ENCODE measurements at regions not wholly inside any gene's neighbourhood (a gene's known extent, or its start where the extent isn't known, plus 50 kb on each side); places are given as distances from the start of the nearest gene placed in this dataset.

DNA sequence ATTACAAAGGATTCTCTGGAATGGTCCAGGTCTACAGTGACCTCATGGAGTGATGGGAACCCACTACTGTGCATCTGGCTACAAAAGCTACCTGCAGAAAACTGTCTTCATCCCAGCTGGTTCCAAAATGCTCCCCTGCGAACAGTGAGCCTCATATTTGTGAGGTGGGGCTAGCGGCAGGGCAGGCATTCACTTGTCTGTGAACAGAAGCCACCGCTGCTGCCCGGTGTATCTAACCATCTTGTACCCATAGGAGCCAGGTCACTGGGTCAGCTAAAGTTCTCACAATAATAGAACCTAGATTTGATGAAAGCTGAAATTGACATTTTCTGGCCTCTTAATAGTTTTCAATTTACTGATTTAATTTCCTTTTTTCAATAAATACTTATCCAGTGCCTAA lies 150.7 kb downstream of the KLF13 start:
- peaks cover 25% of the 10 kb centered on the region for H3K4me1 Mint-ChIP-seq
- ATAC-seq (ENCODE audit: low read depth): no peak

More for the DNA sequence above, 150.7 kb downstream of the KLF13 start:
- Histone ChIP-seq H3K4me3 (ENCODE audit: control extremely low read depth in 1 of 5, extremely low read depth in 1 of 5, insufficient read depth in 1 of 5, low read depth in 2 of 5, low read length in 4 of 5) (no peak overlapping the region), H3K4me1 (ENCODE audit: control insufficient read depth in 2 of 2, insufficient read depth in 2 of 2, low read length in 2 of 2) (peaks cover 26% of the 10 kb centered on the region in 2 donors), H3K4me2 (replicated peaks; ENCODE audit: low read depth, low read length, poor library complexity, severe bottlenecking) (no peak overlapping the region), H2AFZ (ENCODE audit: insufficient read depth, low read depth, low read length, poor library complexity, severe bottlenecking) (no peak overlapping the region), H3K27me3 (replicated peaks in 1 of 4; ENCODE audit: control extremely low read depth in 1 of 4, control insufficient read depth in 3 of 4, insufficient read depth in 4 of 4, low read length in 3 of 4) (peaks cover 0 to 8% (median 7%) of the 10 kb centered on the region in 4 experiments), H3K36me3 (replicated peaks in 1 of 2; ENCODE audit: control extremely low read depth in 1 of 2, control insufficient read depth in 1 of 2, extremely low read depth in 1 of 2, insufficient read depth in 2 of 2, low read length in 1 of 2) (no peaks in the 10 kb centered on the region), H3K9ac (ENCODE audit: low read length) (no peak overlapping the region), H3K27ac (ENCODE audit: low read length in 2 of 2) (no peak overlapping the region), H3K79me2 (ENCODE audit: control insufficient read depth, insufficient read depth, low read length) (no peaks in the 10 kb centered on the region), H3K9me3 (ENCODE audit: control extremely low read depth in 1 of 3, control insufficient read depth in 2 of 3, insufficient read depth in 1 of 3, low read length in 2 of 3) (peaks cover 0 to 3% (median 0%) of the 10 kb centered on the region in 3 donors), H4K20me1 (ENCODE audit: control insufficient read depth, insufficient read depth, low read length, poor library complexity, severe bottlenecking) (no peaks in the 10 kb centered on the region)
- no peak overlapping the region for H3K27ac Mint-ChIP-seq
- TF ChIP-seq EZH2 (IDR thresholded peaks at IDR 0.05; ENCODE audit: borderline replicate concordance, insufficient read depth, low read depth, low read length, poor library complexity, severe bottlenecking): no peak
- TF ChIP-seq, protein P1, sequence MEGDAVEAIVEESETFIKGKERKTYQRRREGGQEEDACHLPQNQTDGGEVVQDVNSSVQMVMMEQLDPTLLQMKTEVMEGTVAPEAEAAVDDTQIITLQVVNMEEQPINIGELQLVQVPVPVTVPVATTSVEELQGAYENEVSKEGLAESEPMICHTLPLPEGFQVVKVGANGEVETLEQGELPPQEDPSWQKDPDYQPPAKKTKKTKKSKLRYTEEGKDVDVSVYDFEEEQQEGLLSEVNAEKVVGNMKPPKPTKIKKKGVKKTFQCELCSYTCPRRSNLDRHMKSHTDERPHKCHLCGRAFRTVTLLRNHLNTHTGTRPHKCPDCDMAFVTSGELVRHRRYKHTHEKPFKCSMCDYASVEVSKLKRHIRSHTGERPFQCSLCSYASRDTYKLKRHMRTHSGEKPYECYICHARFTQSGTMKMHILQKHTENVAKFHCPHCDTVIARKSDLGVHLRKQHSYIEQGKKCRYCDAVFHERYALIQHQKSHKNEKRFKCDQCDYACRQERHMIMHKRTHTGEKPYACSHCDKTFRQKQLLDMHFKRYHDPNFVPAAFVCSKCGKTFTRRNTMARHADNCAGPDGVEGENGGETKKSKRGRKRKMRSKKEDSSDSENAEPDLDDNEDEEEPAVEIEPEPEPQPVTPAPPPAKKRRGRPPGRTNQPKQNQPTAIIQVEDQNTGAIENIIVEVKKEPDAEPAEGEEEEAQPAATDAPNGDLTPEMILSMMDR (IDR thresholded peaks at IDR 0.05): no peak
- ChIA-PET POLR2A (interaction anchor here (0.9 kb wide), 1 partner anchor 28 kb away, joined by 3 read pairs; no protein-coding TSS in a partner anchor), CTCF (interaction anchor here (0.6 to 7.5 kb wide), 4 partner anchors 11 to 38 kb away, joined by 3 to 75 read pairs (median 3); no protein-coding TSS in a partner anchor)
- no peak overlapping the region for H3K4me3 Mint-ChIP-seq
- DNase-seq: no peak
- intact Hi-C loops (cut with micrococcal nuclease): no loop called here
- peaks cover 21% of the 10 kb centered on the region for H3K27me3 Mint-ChIP-seq
- no peaks in the 10 kb centered on the region for H3K9me3 Mint-ChIP-seq (ENCODE audit: insufficient read depth)
- 100% methylated on average over 3 of the region's 4 CpGs for WGBS (ENCODE audit: insufficient coverage)

Measured in B cell (primary cell).